Natural killer cell treated with Interleukin-12 subunit alpha and Interleukin-12 subunit beta and Interleukin-15 and Interleukin-18, amount 100 ng/mL, for 72 hours (primary cell): ENCODE measurements at regions not wholly inside any gene's neighbourhood (a gene's known extent, or its start where the extent isn't known, plus 50 kb on each side); places are given as distances from the start of the nearest gene placed in this dataset.
"Not testable (repeated sequence)": the region's sequence is repeated elsewhere in the genome, so short reads cannot be mapped to it uniquely, and the experiment has no call there.

ENCODE experiments used
- ATAC-seq, 2 donors: fragments of 150-1000 bp; cut with Tn5 transposase in 1 of 2; sonication (Bioruptor Pico), chemical (Tn5 transposase) in 1 of 2; 2 replicates each; pipeline ENCODE4 v1.10.0; 2021
- DNase-seq: peaks from one replicate; pipeline ENCODE4 v3.0.0; 2022; ENCODE audit warnings: low spot score
- H3K27ac Mint-ChIP-seq, 2 donors: 1 replicate in 1 of 2; 2 replicates in 1 of 2; pipeline ENCODE4 v1.8.0; 2022; ENCODE audit warnings: mixed read lengths in 2 of 2, mild to moderate bottlenecking in 1 of 2, moderate library complexity in 1 of 2
- H3K27me3 Mint-ChIP-seq, 2 donors: 1 replicate in 1 of 2; 2 replicates in 1 of 2; pipeline ENCODE4 v1.8.0; 2022; ENCODE audit warnings: mixed read lengths in 2 of 2
- H3K36me3 Mint-ChIP-seq: one replicate; pipeline ENCODE4 v1.8.0; 2022; ENCODE audit warnings: mixed read lengths
- H3K4me1 Mint-ChIP-seq, 2 donors: 1 replicate in 1 of 2; 2 replicates in 1 of 2; pipeline ENCODE4 v1.8.0; 2022; ENCODE audit warnings: low read depth in 2 of 2, mixed read lengths in 2 of 2, mild to moderate bottlenecking in 1 of 2
- H3K4me3 Mint-ChIP-seq: one replicate; pipeline ENCODE4 v1.8.0; 2022; ENCODE audit warnings: mixed read lengths
- H3K9me3 Mint-ChIP-seq: 2 replicates; pipeline ENCODE4 v1.8.0; 2022; ENCODE audit warnings: mixed read lengths

- H3K4me3 Mint-ChIP-seq = no peak overlapping the region
- ATAC-seq (no peak), DNase-seq (no peak)
- peaks cover 7% of the 10 kb centered on the region for H3K9me3 Mint-ChIP-seq
- H3K36me3 Mint-ChIP-seq = no peaks in the 10 kb centered on the region
- H3K27ac Mint-ChIP-seq = no peak overlapping the region
- H3K27me3 Mint-ChIP-seq = no peaks in the 10 kb centered on the region
- no peaks in the 10 kb centered on the region for H3K4me1 Mint-ChIP-seq
Measured at GRCh38 chr12:73124480-73124879, 852.3 kb downstream of the TRHDE start.

- Mint-ChIP-seq H3K36me3 (no peaks in the 10 kb centered on the region), H3K4me1 (no peaks in the 10 kb centered on the region), H3K27me3 (no peaks in the 10 kb centered on the region), H3K9me3 (peaks cover 6% of the 10 kb centered on the region), H3K27ac (no peak overlapping the region), H3K4me3 (no peak overlapping the region)
- ATAC-seq (no peak), DNase-seq (no peak)
Measured at GRCh38 chr12:73125148-73125547, 853.0 kb downstream of the TRHDE start.

- ATAC-seq (no peak), DNase-seq (no peak)
- no peaks in the 10 kb centered on the region for H3K4me1 Mint-ChIP-seq
- H3K36me3 Mint-ChIP-seq = no peaks in the 10 kb centered on the region
- H3K27ac Mint-ChIP-seq = no peak overlapping the region
- no peak overlapping the region for H3K4me3 Mint-ChIP-seq
- H3K27me3 Mint-ChIP-seq = no peaks in the 10 kb centered on the region
- no peaks in the 10 kb centered on the region for H3K9me3 Mint-ChIP-seq
Measured at GRCh38 chr12:73136386-73136785, 864.2 kb downstream of the TRHDE start.

GRCh38 chr12:73139642-73140041 is 867.5 kb downstream of the TRHDE start:
- ATAC-seq, H3K36me3 Mint-ChIP-seq, H3K27me3 Mint-ChIP-seq, H3K4me3 Mint-ChIP-seq, DNase-seq, H3K9me3 Mint-ChIP-seq, H3K27ac Mint-ChIP-seq, H3K4me1 Mint-ChIP-seq: not testable (repeated sequence)

GRCh38 chr12:73158341-73158740 is 886.2 kb downstream of the TRHDE start:
- Mint-ChIP-seq H3K9me3 (peaks cover 17% of the 10 kb centered on the region), H3K4me3 (no peak overlapping the region), H3K36me3 (no peaks in the 10 kb centered on the region), H3K27me3 (no peaks in the 10 kb centered on the region), H3K4me1 (no peaks in the 10 kb centered on the region), H3K27ac (no peak overlapping the region)
- ATAC-seq = no peak
- DNase-seq = no peak

GRCh38 chr12:73159954-73160353 is 887.8 kb downstream of the TRHDE start:
- Mint-ChIP-seq H3K4me1 (no peaks in the 10 kb centered on the region), H3K27me3 (no peaks in the 10 kb centered on the region), H3K36me3 (no peaks in the 10 kb centered on the region), H3K27ac (no peak overlapping the region), H3K9me3 (peaks cover 15% of the 10 kb centered on the region), H3K4me3 (no peak overlapping the region)
- no peak for DNase-seq
- ATAC-seq = no peak

- Mint-ChIP-seq H3K4me3 (no peak overlapping the region), H3K4me1 (no peaks in the 10 kb centered on the region), H3K27me3 (no peaks in the 10 kb centered on the region), H3K9me3 (peaks cover 15% of the 10 kb centered on the region), H3K27ac (no peak overlapping the region), H3K36me3 (no peaks in the 10 kb centered on the region)
- DNase-seq (no peak), ATAC-seq (no peak)
Measured at GRCh38 chr12:73161970-73162369, 889.8 kb downstream of the TRHDE start.

GRCh38 chr12:73180734-73181133 is 908.6 kb downstream of the TRHDE start:
- Mint-ChIP-seq H3K36me3 (peaks cover 11% of the 10 kb centered on the region), H3K27me3 (no peaks in the 10 kb centered on the region), H3K4me1 (no peaks in the 10 kb centered on the region), H3K4me3 (no peak overlapping the region), H3K27ac (no peak overlapping the region), H3K9me3 (peaks cover 26% of the 10 kb centered on the region)
- DNase-seq (no peak), ATAC-seq (no peak)

- Mint-ChIP-seq H3K36me3 (peaks cover 13% of the 10 kb centered on the region), H3K4me1 (no peaks in the 10 kb centered on the region), H3K27me3 (no peaks in the 10 kb centered on the region), H3K4me3 (no peak overlapping the region), H3K27ac (no peak overlapping the region), H3K9me3 (peaks cover 28% of the 10 kb centered on the region)
- ATAC-seq (no peak), DNase-seq (no peak)
Measured at GRCh38 chr12:73181244-73181643, 909.1 kb downstream of the TRHDE start.

GRCh38 chr12:73185403-73185802 is 913.2 kb downstream of the TRHDE start:
- DNase-seq (no peak), ATAC-seq (no peak)
- peaks cover 34% of the 10 kb centered on the region for H3K9me3 Mint-ChIP-seq
- H3K4me3 Mint-ChIP-seq = no peak overlapping the region
- no peaks in the 10 kb centered on the region for H3K27me3 Mint-ChIP-seq
- no peaks in the 10 kb centered on the region for H3K4me1 Mint-ChIP-seq
- peaks cover 17% of the 10 kb centered on the region for H3K36me3 Mint-ChIP-seq
- H3K27ac Mint-ChIP-seq = no peak overlapping the region

GRCh38 chr12:73186272-73186671 is 914.1 kb downstream of the TRHDE start:
- Mint-ChIP-seq H3K27ac (no peak overlapping the region), H3K4me1 (no peaks in the 10 kb centered on the region), H3K9me3 (peaks cover 38% of the 10 kb centered on the region), H3K36me3 (peaks cover 23% of the 10 kb centered on the region), H3K27me3 (no peaks in the 10 kb centered on the region), H3K4me3 (no peak overlapping the region)
- ATAC-seq (no peak), DNase-seq (no peak)

GRCh38 chr12:73187765-73188164 is 915.6 kb downstream of the TRHDE start:
- DNase-seq (no peak), ATAC-seq (no peak)
- Mint-ChIP-seq H3K9me3 (peaks cover 34% of the 10 kb centered on the region), H3K27ac (no peak overlapping the region), H3K36me3 (peaks cover 23% of the 10 kb centered on the region), H3K4me1 (no peaks in the 10 kb centered on the region), H3K4me3 (no peak overlapping the region), H3K27me3 (no peaks in the 10 kb centered on the region)

GRCh38 chr12:73210548-73211204 is 938.5 kb downstream of the TRHDE start:
- Mint-ChIP-seq H3K27me3 (no peaks in the 10 kb centered on the region), H3K9me3 (peaks cover 11% of the 10 kb centered on the region), H3K36me3 (no peaks in the 10 kb centered on the region), H3K4me3 (no peak overlapping the region), H3K4me1 (no peaks in the 10 kb centered on the region), H3K27ac (no peak overlapping the region)
- DNase-seq (no peak), ATAC-seq (no peak)

GRCh38 chr12:73220951-73221350 is 948.8 kb downstream of the TRHDE start:
- ATAC-seq = no peak
- no peak overlapping the region for H3K27ac Mint-ChIP-seq
- no peaks in the 10 kb centered on the region for H3K36me3 Mint-ChIP-seq
- H3K4me1 Mint-ChIP-seq = no peaks in the 10 kb centered on the region
- H3K27me3 Mint-ChIP-seq = no peaks in the 10 kb centered on the region
- peaks cover 2% of the 10 kb centered on the region for H3K9me3 Mint-ChIP-seq
- no peak overlapping the region for H3K4me3 Mint-ChIP-seq
- DNase-seq = no peak

GRCh38 chr12:73221398-73221797 is 949.2 kb downstream of the TRHDE start:
- Mint-ChIP-seq H3K4me1 (no peaks in the 10 kb centered on the region), H3K9me3 (no peaks in the 10 kb centered on the region), H3K4me3 (no peak overlapping the region), H3K27ac (no peak overlapping the region), H3K27me3 (no peaks in the 10 kb centered on the region), H3K36me3 (no peaks in the 10 kb centered on the region)
- DNase-seq = no peak
- ATAC-seq = no peak
